Upper lobe of left lung (tissue), 4 donors: ENCODE measurements at regions not wholly inside any gene's neighbourhood (a gene's known extent, or its start where the extent isn't known, plus 50 kb on each side); places are given as distances from the start of the nearest gene placed in this dataset.

Experiments used
- POLR2A ChIP-seq, 4 donors: fragments of 450-650 bp; IDR thresholded peaks; one replicate each; pipeline ENCODE4 v1.5.1; 2016 to 2017; ENCODE audit warnings: antibody characterized with exemption in 4 of 4, mild to moderate bottlenecking in 2 of 4
- POLR2AphosphoS5 ChIP-seq, 2 donors: sonication (generic); formaldehyde crosslinking; IDR thresholded peaks; one replicate each; pipeline ENCODE4 v1.5.1; 2017; ENCODE audit warnings: antibody characterized with exemption in 2 of 2
- TF ChIP-seq, protein P1 (sequence below), 6 experiments: fragments of 450-650 bp in 4 of 6; fragments of 200-600 bp in 2 of 6; sonication (generic) in 2 of 6; IDR thresholded peaks; one replicate each; pipeline ENCODE4 v1.5.1; 2016 to 2019; ENCODE audit warnings: antibody characterized with exemption in 6 of 6

GRCh38 chr3:124648551-124648950 is 81.7 kb upstream of the UMPS start:
- TF ChIP-seq, protein P1, sequence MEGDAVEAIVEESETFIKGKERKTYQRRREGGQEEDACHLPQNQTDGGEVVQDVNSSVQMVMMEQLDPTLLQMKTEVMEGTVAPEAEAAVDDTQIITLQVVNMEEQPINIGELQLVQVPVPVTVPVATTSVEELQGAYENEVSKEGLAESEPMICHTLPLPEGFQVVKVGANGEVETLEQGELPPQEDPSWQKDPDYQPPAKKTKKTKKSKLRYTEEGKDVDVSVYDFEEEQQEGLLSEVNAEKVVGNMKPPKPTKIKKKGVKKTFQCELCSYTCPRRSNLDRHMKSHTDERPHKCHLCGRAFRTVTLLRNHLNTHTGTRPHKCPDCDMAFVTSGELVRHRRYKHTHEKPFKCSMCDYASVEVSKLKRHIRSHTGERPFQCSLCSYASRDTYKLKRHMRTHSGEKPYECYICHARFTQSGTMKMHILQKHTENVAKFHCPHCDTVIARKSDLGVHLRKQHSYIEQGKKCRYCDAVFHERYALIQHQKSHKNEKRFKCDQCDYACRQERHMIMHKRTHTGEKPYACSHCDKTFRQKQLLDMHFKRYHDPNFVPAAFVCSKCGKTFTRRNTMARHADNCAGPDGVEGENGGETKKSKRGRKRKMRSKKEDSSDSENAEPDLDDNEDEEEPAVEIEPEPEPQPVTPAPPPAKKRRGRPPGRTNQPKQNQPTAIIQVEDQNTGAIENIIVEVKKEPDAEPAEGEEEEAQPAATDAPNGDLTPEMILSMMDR (IDR thresholded peaks at IDR 0.05) = no peak
- TF ChIP-seq POLR2A (IDR thresholded peaks at IDR 0.05) = no peak
- TF ChIP-seq POLR2AphosphoS5 (IDR thresholded peaks at IDR 0.05) = no peak
